HG03064 (cell line): ENCODE measurements at regions not wholly inside any gene's neighbourhood (a gene's known extent, or its start where the extent isn't known, plus 50 kb on each side); places are given as distances from the start of the nearest gene placed in this dataset.

Source experiments
- ATAC-seq: cut with Tn5 transposase; IDR thresholded peaks from one replicate; pipeline ENCODE4 v1.9.1; 2021; ENCODE audit warnings: low read depth; ENCODE audit not compliant: unreplicated experiment

DNA sequence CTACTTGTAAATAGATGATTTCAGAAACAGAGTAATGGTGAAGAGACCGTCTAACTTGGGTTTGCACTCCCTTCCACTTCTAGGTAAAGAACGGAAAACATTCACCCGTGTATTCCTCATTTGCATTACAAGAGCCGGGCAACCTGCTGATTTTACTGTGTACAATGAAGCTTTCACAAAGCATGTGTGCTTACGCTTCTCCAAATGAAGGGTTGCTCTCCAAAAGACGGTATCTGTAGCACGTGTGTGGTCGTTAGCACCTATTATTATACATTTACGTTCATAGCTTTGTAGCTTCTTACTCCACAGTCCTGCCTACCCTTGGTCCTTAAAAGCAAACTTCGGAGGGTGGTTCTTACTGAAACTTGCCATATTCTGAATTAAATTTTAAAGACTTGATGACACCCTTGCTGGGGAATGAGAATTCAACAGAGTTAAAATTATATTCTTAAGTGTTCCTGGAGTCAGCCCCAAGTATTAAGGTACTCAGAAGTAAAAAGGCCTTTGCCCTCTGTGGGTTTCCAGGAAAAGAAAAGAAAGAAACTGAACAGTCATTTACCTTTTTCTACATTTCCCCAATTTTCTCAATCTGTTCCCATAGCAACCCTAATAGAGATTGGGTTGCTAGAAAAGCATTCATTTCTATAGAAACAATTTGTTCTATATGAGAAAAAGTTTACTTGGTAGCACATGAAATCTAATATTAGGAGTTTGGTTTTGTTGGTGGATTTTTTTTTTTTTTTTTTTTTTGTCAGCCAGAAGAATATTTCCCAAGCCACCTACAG lies 61.9 kb upstream of the KCNG1 start:
- ATAC-seq: no peak

DNA sequence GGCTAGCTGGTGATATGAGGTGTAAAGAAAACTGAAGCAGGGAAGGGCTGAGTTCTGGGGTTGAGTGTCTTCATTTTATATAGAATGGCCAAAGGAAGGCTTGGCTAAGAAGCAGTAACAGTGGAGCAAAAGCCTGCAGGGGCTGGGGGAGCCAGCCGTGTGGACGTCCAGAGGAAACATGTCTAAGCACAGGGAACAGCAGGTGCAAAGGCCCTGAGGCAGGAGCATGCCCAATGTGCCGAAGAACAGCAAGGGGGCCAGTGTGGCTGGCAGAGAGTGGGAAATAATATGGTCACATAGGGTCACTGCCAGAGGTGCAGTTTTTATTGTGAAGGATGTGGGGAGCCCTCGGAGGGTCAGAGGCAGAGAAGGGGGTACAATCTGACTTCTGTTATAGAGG lies 60.5 kb upstream of the KCNG1 start:
- ATAC-seq: no peak

DNA sequence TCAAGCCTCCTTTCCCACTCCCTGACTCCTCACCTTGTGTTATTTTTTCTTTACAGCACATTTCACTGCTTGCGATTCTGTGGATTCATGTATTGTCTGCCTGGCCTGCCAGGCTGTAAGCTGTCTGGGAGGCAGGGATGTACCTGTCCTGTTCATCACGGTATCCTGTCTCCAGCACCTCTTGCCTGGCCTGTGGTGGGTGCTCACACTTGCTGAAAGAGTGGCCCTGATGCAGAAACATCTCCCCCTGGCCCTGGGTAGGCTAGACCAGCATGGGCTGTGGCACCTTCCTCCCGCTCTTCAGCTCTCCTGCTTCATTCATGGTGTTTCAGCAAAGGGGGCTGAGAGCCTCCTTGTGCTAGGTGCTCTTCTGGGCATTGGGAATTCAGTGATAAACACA lies 60.1 kb upstream of the KCNG1 start:
- no peak for ATAC-seq

DNA sequence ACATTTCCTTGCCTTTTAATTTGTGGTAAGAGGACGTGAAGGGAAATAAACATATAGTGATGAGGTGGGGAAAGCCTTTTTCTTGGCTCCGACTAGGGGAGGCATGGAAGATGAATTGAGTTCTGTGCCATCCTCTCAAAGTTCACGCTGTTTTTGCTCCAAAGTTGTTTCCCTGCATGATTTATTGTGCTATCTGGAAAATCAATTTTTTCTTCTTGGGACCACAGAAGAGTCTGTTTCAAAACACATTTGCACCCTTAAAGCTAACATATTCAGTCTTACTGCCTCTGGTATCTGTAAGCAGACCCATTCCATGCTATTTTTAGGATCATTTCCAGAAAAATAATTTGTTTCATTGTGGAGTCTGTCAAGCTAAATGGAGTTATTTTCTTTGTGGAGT lies 57.6 kb upstream of the KCNG1 start:
- ATAC-seq: no peak

DNA sequence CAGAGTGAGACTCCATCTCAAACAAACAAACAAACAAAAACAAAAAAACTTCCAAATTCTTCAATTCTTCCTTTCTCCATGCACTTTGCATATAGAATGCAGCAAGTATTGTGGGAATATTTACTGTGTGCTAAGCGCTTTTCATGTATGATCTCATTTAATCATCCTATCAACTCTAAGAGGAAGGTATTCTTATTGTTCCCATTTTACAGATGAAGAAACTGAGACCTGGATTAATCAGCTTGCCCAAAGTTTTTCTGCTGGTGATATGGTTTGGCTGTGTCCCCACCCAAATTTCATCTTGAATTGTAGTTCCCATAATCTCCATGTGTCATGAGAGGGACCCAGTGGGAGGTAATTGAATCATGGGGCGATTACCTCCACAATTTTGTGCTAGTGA lies 56.6 kb upstream of the KCNG1 start:
- ATAC-seq: no peak

DNA sequence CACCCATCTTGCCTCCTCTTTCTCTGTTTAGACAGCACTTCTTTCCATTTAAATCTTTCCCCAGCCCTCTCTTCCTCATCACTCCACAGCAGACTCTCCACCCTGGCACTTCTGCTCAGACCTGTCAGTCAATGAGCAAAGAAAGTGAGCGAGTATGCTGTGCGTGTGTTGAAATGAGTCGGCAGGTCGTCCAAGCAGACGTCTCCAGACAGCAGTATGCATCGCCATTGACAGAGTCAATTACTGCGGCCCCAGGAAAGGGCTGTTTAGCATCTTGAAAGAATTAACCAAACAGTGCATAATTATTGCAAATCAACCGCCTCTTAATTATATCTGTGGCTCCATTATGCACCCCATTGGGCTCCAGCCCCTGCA lies 54.8 kb upstream of the KCNG1 start:
- ATAC-seq: no peak

DNA sequence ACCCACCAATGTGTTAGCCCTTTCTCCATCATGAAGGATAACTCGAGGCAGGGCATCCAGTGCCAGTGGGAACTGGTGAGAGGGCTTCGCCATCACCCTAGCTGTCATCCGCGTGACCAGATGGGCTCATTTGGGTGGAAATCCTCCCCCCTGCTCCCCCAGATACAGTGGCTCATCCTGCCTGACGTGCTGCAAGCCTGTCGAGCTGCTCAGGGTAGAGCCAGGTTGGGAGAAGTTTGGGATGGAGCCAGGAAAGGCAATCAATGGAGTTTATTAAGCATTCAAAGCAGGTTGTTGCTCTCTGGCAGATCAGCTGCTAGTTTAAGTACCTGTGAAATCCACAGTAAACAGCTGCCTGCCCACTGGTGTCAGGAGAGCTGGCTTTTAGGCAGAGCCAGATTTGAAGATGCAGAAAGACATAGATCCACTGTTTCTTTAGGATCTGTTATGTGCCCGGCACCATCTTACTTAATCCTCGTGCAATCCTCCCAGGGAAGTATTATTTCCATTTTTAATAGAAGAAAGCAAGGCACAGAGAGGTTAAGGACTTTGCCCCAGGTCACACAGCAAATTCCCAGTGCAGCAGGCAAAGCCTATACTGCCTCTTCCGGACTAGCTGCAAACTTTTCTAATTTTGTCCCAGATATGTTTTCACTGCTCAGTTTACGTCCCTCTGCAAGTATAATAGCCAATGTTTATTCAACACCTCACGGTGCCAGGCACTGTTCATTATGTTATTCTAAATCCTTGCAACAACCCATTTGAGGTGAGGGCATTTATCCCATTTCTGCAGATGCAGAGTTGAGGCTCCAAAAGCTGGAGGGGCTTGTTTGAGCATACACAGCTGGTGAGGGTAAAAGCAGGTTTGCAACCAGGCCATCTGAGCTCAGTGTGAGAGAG lies 54.1 kb upstream of the KCNG1 start:
- ATAC-seq: no peak

DNA sequence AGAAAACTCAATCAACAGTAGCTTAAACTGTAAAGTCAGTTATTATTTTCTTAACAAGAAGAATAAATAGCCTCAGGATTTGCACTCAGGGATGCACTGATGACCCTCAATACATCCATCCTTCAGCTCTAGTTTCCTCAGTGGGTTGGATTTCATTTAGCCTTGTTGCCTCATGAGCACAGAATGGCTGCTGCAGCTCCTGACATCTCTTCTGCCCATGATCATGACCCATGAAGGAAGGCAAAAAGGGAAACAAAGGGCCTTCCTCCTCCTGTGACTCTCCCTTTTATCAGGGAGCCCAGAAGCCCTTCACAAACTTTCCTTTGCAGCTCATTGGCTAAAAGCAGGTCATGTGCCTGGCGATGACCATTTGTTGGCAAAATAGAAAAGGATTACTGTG lies 51.2 kb upstream of the KCNG1 start:
- no peak for ATAC-seq
